ENCODE measurements at regions not wholly inside any gene's neighbourhood (a gene's known extent, or its start where the extent isn't known, plus 50 kb on each side); places are given as distances from the start of the nearest gene placed in this dataset.

DNA sequence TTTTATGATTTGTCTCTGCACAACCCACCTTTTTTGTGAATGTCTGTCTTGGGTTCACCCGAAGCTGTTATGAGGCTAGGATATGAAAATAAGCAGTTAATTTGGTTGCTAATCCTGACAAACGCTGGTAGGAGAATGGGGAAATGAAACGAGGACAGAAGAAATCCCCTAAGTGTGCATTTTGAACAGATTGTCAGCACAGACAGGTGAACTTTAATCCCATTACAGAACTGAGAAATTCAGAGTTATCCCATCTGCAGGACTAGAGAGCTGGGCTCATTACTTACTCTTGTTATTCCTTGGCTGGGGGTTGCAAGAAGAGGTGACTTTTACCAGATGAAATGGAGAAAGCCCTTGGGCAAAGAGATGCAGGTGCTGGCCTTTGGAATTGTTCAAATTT lies 123.3 kb upstream of the NYAP2 start:
- no peak overlapping the region for H3K4me3 ChIP-seq (ENCODE audit: low read length)
- H3K27ac ChIP-seq (ENCODE audit: low read length): peak overlapping the region; percentile 20; the same call in 1 of the 2 replicates
- peak overlapping the region; percentile 6; the same call in 1 of the 2 replicates for H3K4me2 ChIP-seq (ENCODE audit: low read depth, low read length)
- H3K9me3 ChIP-seq (replicated peaks; ENCODE audit: insufficient read depth, low read length): no peaks in the 10 kb centered on the region
- TF ChIP-seq EZH2phosphoT487 (IDR thresholded peaks at IDR 0.05; ENCODE audit: low read length): no peak
- TF ChIP-seq, protein P1, sequence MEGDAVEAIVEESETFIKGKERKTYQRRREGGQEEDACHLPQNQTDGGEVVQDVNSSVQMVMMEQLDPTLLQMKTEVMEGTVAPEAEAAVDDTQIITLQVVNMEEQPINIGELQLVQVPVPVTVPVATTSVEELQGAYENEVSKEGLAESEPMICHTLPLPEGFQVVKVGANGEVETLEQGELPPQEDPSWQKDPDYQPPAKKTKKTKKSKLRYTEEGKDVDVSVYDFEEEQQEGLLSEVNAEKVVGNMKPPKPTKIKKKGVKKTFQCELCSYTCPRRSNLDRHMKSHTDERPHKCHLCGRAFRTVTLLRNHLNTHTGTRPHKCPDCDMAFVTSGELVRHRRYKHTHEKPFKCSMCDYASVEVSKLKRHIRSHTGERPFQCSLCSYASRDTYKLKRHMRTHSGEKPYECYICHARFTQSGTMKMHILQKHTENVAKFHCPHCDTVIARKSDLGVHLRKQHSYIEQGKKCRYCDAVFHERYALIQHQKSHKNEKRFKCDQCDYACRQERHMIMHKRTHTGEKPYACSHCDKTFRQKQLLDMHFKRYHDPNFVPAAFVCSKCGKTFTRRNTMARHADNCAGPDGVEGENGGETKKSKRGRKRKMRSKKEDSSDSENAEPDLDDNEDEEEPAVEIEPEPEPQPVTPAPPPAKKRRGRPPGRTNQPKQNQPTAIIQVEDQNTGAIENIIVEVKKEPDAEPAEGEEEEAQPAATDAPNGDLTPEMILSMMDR (IDR thresholded peaks at IDR 0.05; ENCODE audit: low read length): no peak
- TF ChIP-seq EZH2 (optimal IDR thresholded peaks at IDR 0.05; ENCODE audit: low read depth, low read length): no peak
- no peaks in the 10 kb centered on the region for H4K20me1 ChIP-seq (ENCODE audit: insufficient read depth, low read length)
- H3K36me3 ChIP-seq (replicated peaks; ENCODE audit: insufficient read depth, low read length): no peaks in the 10 kb centered on the region
- peaks cover 23% of the 10 kb centered on the region for H3K4me1 ChIP-seq (ENCODE audit: low read length)
- H2AFZ ChIP-seq (ENCODE audit: low read length): no peak overlapping the region
- H3K27me3 ChIP-seq (replicated peaks; ENCODE audit: insufficient read depth, low read length): no peaks in the 10 kb centered on the region
- H3K9ac ChIP-seq (ENCODE audit: low read length): no peak overlapping the region
- no peaks in the 10 kb centered on the region for H3F3A ChIP-seq (ENCODE audit: insufficient read depth, low read length)
- no peaks in the 10 kb centered on the region for H3K79me2 ChIP-seq (ENCODE audit: low read length)
- peak; percentile 33 for DNase-seq
- no peaks in the 10 kb centered on the region for H3K9me2 ChIP-seq (replicated peaks; ENCODE audit: insufficient read depth, low read length)

DNA sequence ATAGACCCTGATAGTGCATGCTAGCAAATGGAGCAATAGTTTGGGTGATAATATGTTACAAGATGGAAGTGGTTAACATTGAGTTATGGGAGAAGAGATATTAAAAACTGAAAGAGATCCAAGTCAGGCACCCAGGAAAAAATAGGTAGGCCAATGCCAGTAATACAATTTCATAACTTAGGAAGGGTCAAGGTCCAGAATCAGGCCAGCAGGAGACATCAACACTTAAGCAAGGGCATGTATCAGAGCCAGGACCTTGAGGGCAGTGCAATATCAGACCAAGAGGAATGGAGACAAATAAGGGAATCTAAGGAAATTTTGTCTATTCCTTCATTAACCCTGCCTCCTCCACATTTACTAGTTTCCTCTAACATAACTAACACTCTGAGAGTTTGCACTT lies 124.1 kb upstream of the NYAP2 start:
- TF ChIP-seq, protein P1 (IDR thresholded peaks at IDR 0.05; ENCODE audit: low read length): no peak
- no peak for TF ChIP-seq EZH2 (optimal IDR thresholded peaks at IDR 0.05; ENCODE audit: low read depth, low read length)
- no peak for TF ChIP-seq EZH2phosphoT487 (IDR thresholded peaks at IDR 0.05; ENCODE audit: low read length)
- no peaks in the 10 kb centered on the region for H3K79me2 ChIP-seq (ENCODE audit: low read length)
- H2AFZ ChIP-seq (ENCODE audit: low read length): no peak overlapping the region
- no peaks in the 10 kb centered on the region for H3K27me3 ChIP-seq (replicated peaks; ENCODE audit: insufficient read depth, low read length)
- H3K9me2 ChIP-seq (replicated peaks; ENCODE audit: insufficient read depth, low read length): no peaks in the 10 kb centered on the region
- peak overlapping the region; percentile 6; the same call in 1 of the 2 replicates for H3K4me2 ChIP-seq (ENCODE audit: low read depth, low read length)
- no peak overlapping the region for H3K9ac ChIP-seq (ENCODE audit: low read length)
- no peak for DNase-seq
- H3F3A ChIP-seq (ENCODE audit: insufficient read depth, low read length): no peaks in the 10 kb centered on the region
- no peaks in the 10 kb centered on the region for H3K36me3 ChIP-seq (replicated peaks; ENCODE audit: insufficient read depth, low read length)
- no peak overlapping the region for H3K4me3 ChIP-seq (ENCODE audit: low read length)
- no peaks in the 10 kb centered on the region for H4K20me1 ChIP-seq (ENCODE audit: insufficient read depth, low read length)
- no peaks in the 10 kb centered on the region for H3K9me3 ChIP-seq (replicated peaks; ENCODE audit: insufficient read depth, low read length)
- H3K4me1 ChIP-seq (ENCODE audit: low read length): peaks cover 26% of the 10 kb centered on the region
- no peak overlapping the region; the same call in 1 of the 2 replicates for H3K27ac ChIP-seq (ENCODE audit: low read length)

DNA sequence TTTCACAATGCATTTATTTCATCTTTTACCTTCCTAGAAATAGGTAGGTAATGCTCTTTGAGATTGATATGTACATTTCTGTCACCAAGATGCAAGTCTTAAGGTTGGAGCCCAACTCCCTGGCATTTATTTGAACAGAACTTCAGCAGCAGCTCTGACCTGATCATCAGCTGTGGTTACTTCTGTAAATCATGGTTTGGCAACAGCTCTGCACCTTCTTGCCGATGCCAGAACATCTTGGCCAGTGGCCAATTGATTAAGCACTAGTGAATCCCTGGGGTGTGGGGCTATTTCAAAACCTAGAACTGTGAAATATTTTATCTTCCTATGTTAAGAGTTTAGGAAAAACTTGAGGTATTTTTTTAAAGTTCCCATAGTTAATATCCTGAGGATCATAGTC lies 124.8 kb upstream of the NYAP2 start:
- H3F3A ChIP-seq (ENCODE audit: insufficient read depth, low read length): no peaks in the 10 kb centered on the region
- no peak for TF ChIP-seq EZH2phosphoT487 (IDR thresholded peaks at IDR 0.05; ENCODE audit: low read length)
- no peak for TF ChIP-seq EZH2 (optimal IDR thresholded peaks at IDR 0.05; ENCODE audit: low read depth, low read length)
- TF ChIP-seq, protein P1 (IDR thresholded peaks at IDR 0.05; ENCODE audit: low read length): no peak
- no peaks in the 10 kb centered on the region for H3K36me3 ChIP-seq (replicated peaks; ENCODE audit: insufficient read depth, low read length)
- H3K79me2 ChIP-seq (ENCODE audit: low read length): no peaks in the 10 kb centered on the region
- H3K4me3 ChIP-seq (ENCODE audit: low read length): no peak overlapping the region
- DNase-seq: peak; percentile 40
- no peaks in the 10 kb centered on the region for H3K9me2 ChIP-seq (replicated peaks; ENCODE audit: insufficient read depth, low read length)
- H3K4me1 ChIP-seq (ENCODE audit: low read length): peaks cover 32% of the 10 kb centered on the region
- H3K27ac ChIP-seq (ENCODE audit: low read length): no peak overlapping the region
- no peaks in the 10 kb centered on the region for H3K27me3 ChIP-seq (replicated peaks; ENCODE audit: insufficient read depth, low read length)
- no peak overlapping the region for H3K9ac ChIP-seq (ENCODE audit: low read length)
- no peaks in the 10 kb centered on the region for H3K9me3 ChIP-seq (replicated peaks; ENCODE audit: insufficient read depth, low read length)
- H4K20me1 ChIP-seq (ENCODE audit: insufficient read depth, low read length): no peaks in the 10 kb centered on the region
- H2AFZ ChIP-seq (ENCODE audit: low read length): no peak overlapping the region
- H3K4me2 ChIP-seq (ENCODE audit: low read depth, low read length): no peak overlapping the region

All from MM.1S (cell line).